ENCODE measurements at regions not wholly inside any gene's neighbourhood (a gene's known extent, or its start where the extent isn't known, plus 50 kb on each side); places are given as distances from the start of the nearest gene placed in this dataset.

DNA sequence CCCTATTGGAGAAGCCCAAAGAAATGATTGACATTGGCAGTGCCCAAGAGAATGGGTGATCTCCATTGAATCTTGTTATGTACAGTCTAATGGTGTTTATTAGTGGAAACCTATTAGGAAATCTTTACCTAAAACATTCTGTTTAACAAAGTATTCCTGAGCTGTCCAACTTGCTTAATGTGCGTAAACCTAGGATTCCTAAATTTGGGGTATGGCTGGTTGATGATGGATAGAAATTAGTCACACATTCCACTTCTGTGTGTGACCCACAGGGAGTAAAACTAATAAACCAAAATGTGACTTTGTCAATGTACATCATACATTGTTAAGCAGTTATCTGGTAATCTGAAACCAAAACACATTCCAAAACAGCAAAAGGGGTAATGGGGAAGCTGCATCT lies 761.3 kb downstream of the FSCB start:
- TF ChIP-seq POLR2AphosphoS5 (IDR thresholded peaks at IDR 0.05) (no peak), EP300 (IDR thresholded peaks at IDR 0.05) (no peak)
- TF ChIP-seq, protein P1, sequence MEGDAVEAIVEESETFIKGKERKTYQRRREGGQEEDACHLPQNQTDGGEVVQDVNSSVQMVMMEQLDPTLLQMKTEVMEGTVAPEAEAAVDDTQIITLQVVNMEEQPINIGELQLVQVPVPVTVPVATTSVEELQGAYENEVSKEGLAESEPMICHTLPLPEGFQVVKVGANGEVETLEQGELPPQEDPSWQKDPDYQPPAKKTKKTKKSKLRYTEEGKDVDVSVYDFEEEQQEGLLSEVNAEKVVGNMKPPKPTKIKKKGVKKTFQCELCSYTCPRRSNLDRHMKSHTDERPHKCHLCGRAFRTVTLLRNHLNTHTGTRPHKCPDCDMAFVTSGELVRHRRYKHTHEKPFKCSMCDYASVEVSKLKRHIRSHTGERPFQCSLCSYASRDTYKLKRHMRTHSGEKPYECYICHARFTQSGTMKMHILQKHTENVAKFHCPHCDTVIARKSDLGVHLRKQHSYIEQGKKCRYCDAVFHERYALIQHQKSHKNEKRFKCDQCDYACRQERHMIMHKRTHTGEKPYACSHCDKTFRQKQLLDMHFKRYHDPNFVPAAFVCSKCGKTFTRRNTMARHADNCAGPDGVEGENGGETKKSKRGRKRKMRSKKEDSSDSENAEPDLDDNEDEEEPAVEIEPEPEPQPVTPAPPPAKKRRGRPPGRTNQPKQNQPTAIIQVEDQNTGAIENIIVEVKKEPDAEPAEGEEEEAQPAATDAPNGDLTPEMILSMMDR (IDR thresholded peaks at IDR 0.05) = no peak

Data from gastroesophageal sphincter (tissue), 3 donors.